ENCODE measurements at regions not wholly inside any gene's neighbourhood (a gene's known extent, or its start where the extent isn't known, plus 50 kb on each side); places are given as distances from the start of the nearest gene placed in this dataset.
"Not testable (repeated sequence)": the region's sequence is repeated elsewhere in the genome, so short reads cannot be mapped to it uniquely, and the experiment has no call there.

- DNase-seq: no peak
These were observed 98.1 kb downstream of the CCDC71L start for GRCh38 chr7:106562711-106563366.

DNA sequence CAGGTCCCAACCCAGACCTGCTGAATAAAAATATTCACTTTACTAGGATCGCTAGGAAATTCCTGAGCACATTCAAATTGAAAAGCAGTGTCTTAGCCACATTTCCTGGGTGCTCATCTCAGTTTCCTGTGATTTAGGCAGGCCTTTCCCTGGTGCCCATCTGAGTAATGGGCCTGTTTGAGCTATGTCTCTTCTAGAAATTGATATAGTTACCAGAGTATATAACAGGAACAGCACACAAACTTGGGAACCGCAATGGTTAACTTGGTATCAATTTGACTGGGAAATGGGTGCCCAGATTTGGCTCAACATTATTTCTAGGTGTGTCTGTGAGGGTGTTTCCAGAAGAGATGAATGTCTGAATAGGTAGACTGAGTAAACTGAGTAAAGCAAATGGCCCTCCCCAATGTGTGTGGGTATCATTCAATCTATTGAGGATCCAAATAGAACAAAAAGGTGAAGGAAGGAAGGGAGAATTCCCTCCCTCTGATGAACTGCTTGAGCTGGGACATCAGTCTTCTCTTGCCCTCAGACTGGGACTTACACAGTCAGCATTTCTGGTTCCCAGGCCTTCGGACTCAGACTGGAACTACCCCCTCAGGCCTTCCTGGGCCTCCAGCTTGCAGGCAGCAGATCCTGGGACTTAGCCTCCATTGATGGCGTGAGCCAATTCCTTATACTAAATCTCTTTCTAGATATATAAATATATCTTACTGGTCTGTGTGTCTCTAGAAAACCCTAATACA is 99.1 kb downstream of the CCDC71L start:
- no peak for DNase-seq

GRCh38 chr7:106561151-106561550 is 99.8 kb downstream of the CCDC71L start:
- no peak for DNase-seq

DNA sequence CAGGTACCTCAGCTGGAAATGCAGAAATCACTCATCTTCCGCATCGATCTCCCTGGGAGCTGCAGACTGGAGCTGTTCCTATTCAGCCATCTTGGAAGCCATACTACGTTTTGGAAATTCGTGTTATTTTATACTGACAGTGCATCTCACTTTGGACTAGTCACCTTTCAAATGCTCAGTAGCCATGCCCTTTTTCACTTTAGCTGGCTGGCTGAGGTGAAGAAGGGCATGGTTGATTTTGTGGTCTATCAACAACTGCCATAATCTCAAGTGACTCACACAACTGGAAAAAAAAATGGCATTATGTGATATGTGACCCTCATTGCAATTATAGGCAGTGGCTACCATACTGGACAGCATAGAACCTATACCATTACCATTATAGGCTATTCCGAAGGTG is 100.5 kb downstream of the CCDC71L start:
- DNase-seq: no peak

DNA sequence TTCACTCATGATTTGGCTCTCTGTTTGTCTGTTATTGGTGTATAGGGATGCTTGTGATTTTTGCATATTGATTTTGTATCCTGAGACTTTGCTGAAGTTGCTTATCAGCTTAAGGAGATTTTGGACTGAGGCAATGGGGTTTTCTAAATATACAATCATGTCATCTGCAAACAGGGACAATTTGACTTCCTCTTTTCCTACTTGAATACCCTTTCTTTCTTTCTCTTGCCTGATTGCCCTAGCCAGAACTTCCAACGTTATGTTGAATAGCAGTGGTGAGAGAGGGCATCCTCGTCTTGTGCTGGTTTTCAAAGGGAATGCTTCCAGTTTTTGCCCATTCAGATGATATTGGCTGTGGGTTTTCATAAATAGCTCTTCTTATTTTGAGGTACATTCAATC is 104.7 kb downstream of the CCDC71L start:
- not testable (repeated sequence) for DNase-seq

DNA sequence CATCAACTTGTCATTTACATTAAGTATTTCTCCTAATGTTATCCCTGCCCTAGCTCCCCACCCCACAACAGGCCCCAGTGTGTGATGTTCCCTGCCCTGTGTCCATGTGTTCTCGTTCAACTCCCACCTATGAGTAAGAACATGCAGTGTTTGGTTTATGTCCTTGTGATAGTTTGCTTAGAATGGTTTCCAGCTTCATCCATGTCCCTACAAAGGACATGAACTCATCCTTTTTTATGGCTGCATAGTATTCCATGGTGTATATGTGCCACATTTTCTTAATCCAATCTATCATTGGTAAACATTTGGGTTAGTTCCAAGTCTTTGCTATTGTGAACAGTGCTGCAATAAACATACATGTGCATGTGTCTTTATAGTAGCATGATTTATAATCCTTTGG is 106.3 kb downstream of the CCDC71L start:
- DNase-seq: not testable (repeated sequence)

- no peak for DNase-seq
These were observed 107.5 kb downstream of the CCDC71L start for GRCh38 chr7:106553446-106553836.

- DNase-seq: no peak
These were observed 108.1 kb downstream of the CCDC71L start for GRCh38 chr7:106552645-106553445.

DNA sequence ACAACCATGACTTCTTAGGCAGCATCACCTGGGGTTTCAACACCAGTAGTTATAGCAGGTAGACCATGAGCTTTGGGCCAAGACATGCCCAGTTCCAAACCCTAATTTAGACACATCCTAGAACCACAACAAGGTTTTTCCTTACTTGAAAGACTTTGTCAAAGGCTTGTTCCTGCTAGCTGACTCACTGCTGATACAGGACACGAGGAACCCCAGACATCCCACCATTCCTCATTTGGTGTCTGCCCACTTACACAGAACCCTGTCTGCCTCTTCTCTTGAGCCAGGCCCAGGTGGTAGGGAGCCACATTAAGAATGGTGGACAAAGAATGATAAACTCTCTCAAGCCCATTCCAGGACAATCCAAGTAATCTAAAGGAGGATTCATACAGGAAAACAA is 109.0 kb downstream of the CCDC71L start:
- DNase-seq: no peak

DNA sequence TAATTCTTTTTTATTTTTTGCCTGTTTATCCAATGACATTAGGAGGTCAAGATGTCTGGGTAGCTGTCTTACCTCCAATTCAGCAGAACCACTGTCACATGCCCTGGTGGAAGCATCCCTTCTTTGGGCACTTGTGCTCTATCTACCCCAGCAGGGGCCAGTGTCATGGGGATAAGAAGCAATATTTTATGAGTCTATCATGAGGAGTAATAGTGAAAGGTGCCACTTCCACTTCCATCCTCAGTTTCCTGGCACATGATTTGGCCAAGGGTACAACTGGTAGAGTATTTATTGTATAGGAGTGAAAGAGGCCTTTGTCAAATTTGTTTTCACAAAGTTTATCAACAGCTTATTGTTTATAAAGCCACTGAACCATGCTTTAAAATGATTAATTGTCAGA is 112.5 kb downstream of the CCDC71L start:
- no peak for DNase-seq

DNA sequence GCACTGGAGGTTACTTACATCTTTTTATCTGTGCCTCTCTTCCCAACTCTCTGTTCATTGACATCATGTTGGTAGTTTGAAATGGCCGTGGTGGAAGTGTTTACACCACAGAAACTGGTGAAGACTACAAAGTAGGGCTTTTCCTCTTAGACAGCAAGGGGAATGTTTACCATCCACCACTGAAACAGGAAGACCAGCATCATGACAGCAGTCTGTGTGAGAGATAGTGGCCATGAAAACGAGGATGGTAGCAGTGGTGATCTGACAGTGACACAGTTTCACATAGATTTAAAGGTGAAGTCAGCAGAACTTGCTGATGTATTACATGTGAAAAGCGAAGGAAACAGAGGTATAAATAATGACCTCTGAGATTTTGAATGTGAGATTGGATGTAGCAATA is 115.7 kb downstream of the CCDC71L start:
- no peak for DNase-seq

DNA sequence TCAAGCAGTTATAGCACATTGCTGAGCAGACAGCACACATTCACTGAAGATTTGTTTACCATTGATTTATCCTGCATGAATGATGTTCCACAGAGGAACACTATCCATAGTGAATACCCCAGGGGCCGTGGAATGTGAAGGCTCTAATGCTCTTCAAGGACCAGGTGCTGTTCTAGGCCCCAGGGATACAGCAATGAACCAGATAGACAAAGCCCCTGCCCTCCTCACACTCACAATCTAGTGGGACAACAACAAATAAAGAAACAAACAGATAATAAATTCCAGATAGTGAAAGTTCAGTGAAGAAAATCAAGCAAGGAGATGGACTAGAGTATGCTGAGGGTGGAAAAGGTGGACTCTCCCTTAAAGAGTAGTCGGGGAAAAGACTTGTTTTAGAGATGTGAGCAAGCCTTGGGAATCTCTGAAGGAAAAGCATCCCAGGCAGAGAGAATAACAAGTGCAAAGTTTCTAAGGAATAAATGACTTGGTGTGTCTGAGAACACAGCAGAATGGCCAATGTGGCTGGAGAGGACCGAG is 117.7 kb downstream of the CCDC71L start:
- DNase-seq: no peak

- DNase-seq: peak; percentile 66
These were observed 118.3 kb downstream of the CCDC71L start for GRCh38 chr7:106542550-106543220.

DNA sequence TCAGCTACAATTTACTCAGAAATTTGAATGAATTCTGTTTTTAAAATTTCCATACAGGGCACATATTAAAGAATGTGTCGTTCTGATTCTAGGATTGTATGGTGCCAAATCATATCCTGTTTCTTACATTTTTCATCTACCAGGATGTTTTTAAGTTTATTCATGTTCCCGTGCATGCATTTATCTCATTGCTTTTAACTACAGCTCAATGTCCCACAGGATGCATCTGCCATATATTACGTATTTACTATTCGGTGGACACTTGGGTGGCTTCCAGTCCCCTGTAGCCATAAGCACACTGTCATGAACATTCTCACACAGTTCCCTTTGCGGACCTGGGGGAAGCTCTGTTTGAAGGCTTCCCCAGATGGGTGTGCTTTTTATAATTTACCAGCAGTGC is 122.3 kb downstream of the CCDC71L start:
- DNase-seq: no peak

DNA sequence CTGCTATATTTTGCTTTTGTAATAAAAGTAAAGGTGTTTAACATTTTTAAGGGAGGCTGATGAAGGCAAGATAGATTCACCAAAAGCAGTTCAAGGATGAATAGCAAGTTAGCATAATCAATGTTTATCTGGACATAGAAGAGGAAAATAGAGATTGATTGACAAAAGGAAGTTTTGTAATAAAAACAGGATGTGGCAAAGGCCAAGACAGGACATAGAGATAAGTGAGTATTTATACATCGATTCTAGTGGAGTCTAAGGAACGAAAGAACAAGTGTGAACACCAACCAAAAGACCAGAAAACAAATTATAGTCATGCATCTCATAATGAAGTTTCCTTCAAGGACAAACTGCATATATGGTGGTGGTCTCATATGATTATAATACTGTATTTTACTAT is 123.8 kb downstream of the CCDC71L start:
- DNase-seq: no peak

GRCh38 chr7:106536079-106536478 is 124.9 kb downstream of the CCDC71L start:
- DNase-seq: no peak

DNA sequence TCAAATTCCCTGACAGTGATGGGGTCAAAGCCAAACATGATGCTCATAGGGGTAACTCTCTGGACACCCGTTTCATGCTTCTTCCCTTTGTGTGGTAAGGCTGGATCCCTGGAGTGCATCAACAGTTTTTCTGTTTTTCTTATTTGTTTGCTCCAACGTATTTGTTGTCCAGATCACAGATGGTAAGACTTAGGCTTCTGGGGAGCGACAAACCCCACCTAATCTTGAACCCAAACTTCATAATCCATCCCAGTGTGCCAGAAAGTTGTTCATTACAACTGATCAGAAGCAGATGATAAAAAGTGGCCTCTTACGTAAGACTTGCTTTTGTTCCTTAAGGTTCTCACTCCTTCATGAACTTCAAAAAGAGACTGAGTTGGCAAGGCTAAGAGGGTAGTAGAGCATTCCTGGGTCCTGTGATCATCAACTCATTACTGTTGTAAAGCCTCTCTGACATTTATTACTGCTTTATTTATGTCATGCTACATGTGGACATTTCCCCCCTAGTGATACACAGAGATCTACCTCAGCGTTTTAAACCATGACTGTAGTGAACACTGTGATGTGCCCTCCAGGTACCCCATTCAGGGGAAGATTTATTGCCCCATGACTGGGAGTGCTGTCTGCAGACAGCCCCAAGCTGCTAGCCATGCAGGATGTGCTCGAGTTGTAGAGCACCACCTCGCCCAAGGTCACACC is 125.6 kb downstream of the CCDC71L start:
- DNase-seq: no peak

GRCh38 chr7:106534271-106534846 is 126.6 kb downstream of the CCDC71L start:
- no peak for DNase-seq

- not testable (repeated sequence) for DNase-seq
These were observed 130.8 kb downstream of the CCDC71L start for GRCh38 chr7:106530183-106530582.

DNA sequence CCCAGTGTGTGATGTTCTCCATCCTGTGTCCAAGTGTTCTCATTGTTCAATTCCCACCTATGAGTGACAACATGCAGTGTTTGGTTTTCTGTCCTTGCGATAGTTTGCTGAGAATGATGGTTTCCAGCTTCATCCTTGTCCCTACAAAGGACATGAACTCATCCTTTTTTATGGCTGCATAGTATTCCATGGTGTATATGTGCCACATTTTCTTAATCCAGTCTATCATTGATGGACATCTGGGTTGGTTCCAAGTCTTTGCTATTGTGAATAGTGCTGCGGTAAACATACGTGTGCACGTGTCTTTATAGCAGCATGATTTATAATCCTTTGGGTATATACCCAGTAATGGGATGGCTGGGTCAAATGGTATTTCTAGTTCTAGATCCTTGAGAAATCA is 134.3 kb downstream of the CCDC71L start:
- DNase-seq: not testable (repeated sequence)

DNA sequence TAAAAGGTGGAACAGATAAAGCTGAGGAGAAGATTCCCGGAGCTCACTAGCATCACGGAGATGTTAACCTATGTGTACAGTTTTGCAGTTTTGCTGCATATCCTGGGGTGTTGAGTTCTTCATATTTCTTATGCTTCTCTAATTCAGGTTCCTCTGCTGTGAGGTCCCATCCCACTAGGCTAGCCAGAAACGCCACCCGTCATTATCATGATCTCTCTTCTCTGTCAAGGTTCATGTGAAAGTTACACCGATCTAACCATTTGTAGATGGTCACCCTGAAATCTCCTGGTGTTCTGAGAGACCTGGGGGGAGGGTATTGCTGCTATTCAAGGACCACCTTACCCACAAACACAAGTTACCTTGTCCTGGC is 136.3 kb downstream of the CCDC71L start:
- no peak for DNase-seq

DNA sequence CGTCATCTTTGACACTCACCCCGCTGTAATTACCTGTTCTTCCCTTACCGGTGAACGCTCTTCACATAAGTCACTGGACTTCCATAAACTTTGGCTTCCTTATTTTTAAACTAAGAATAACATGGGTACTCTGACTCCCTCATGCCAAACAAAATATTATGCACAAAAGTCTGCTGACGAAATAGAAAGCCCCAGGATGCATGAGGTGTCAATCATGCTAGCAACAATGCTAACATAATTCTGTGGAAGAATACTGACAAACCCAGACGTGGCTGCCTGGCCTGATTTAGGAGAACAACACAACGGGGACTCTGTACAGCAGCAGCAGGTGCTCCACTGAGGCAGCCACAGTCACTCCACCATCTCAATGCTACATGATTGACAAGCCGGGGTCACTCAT is 137.5 kb downstream of the CCDC71L start:
- no peak for DNase-seq

Data from NCI-H526 treated with DMSO at 0.1 percent for 48 hours (cell line).